ENCODE measurements at regions not wholly inside any gene's neighbourhood (a gene's known extent, or its start where the extent isn't known, plus 50 kb on each side); places are given as distances from the start of the nearest gene placed in this dataset.

- no peaks in the 10 kb centered on the region for H3K36me3 ChIP-seq (ENCODE audit: control insufficient read depth, insufficient read depth, low read length)
- no peaks in the 10 kb centered on the region for H3K27me3 ChIP-seq (ENCODE audit: control insufficient read depth, insufficient read depth, low read length)
- H3K4me3 ChIP-seq (ENCODE audit: low read depth, low read length), result no peak overlapping the region
- no peak for TF ChIP-seq CTCF (IDR thresholded peaks at IDR 0.05; ENCODE audit: insufficient read depth, low read length, poor library complexity, severe bottlenecking)
- DNase-seq (ENCODE audit: low read depth), result no peak
Measured at GRCh38 chr7:69318794-69319193, 279.5 kb upstream of the AUTS2 start.

GRCh38 chr7:69328516-69328915 lies 269.8 kb upstream of the AUTS2 start:
- TF ChIP-seq CTCF (IDR thresholded peaks at IDR 0.05; ENCODE audit: insufficient read depth, low read length, poor library complexity, severe bottlenecking), result no peak

GRCh38 chr7:69334701-69335100 lies 263.6 kb upstream of the AUTS2 start:
- no peak for TF ChIP-seq CTCF (IDR thresholded peaks at IDR 0.05; ENCODE audit: insufficient read depth, low read length, poor library complexity, severe bottlenecking)
- DNase-seq (ENCODE audit: low read depth), result no peak
- no peaks in the 10 kb centered on the region for H3K27me3 ChIP-seq (ENCODE audit: control insufficient read depth, insufficient read depth, low read length)
- H3K4me3 ChIP-seq (ENCODE audit: low read depth, low read length), result no peak overlapping the region
- no peaks in the 10 kb centered on the region for H3K36me3 ChIP-seq (ENCODE audit: control insufficient read depth, insufficient read depth, low read length)

More at GRCh38 chr7:69328516-69328915, 269.8 kb upstream of the AUTS2 start:
- Histone ChIP-seq H3K36me3 (ENCODE audit: control insufficient read depth, insufficient read depth, low read length) (no peaks in the 10 kb centered on the region), H3K4me3 (ENCODE audit: low read depth, low read length) (no peak overlapping the region), H3K27me3 (ENCODE audit: control insufficient read depth, insufficient read depth, low read length) (no peaks in the 10 kb centered on the region)
- DNase-seq (ENCODE audit: low read depth), result no peak

- TF ChIP-seq CTCF (IDR thresholded peaks at IDR 0.05; ENCODE audit: insufficient read depth, low read length, poor library complexity, severe bottlenecking), result no peak
- no peaks in the 10 kb centered on the region for H3K36me3 ChIP-seq (ENCODE audit: control insufficient read depth, insufficient read depth, low read length)
- no peak for DNase-seq (ENCODE audit: low read depth)
- H3K4me3 ChIP-seq (ENCODE audit: low read depth, low read length), result no peak overlapping the region
- H3K27me3 ChIP-seq (ENCODE audit: control insufficient read depth, insufficient read depth, low read length), result no peaks in the 10 kb centered on the region
Measured at GRCh38 chr7:69335331-69335730, 262.9 kb upstream of the AUTS2 start.

- no peak for TF ChIP-seq CTCF (IDR thresholded peaks at IDR 0.05; ENCODE audit: insufficient read depth, low read length, poor library complexity, severe bottlenecking)
- Histone ChIP-seq H3K27me3 (ENCODE audit: control insufficient read depth, insufficient read depth, low read length) (no peaks in the 10 kb centered on the region), H3K4me3 (ENCODE audit: low read depth, low read length) (no peak overlapping the region), H3K36me3 (ENCODE audit: control insufficient read depth, insufficient read depth, low read length) (no peaks in the 10 kb centered on the region)
- no peak for DNase-seq (ENCODE audit: low read depth)
Measured at GRCh38 chr7:69336976-69337375, 261.3 kb upstream of the AUTS2 start.

GRCh38 chr7:69338144-69338543 lies 260.1 kb upstream of the AUTS2 start:
- Histone ChIP-seq H3K4me3 (ENCODE audit: low read depth, low read length) (no peak overlapping the region), H3K36me3 (ENCODE audit: control insufficient read depth, insufficient read depth, low read length) (no peaks in the 10 kb centered on the region), H3K27me3 (ENCODE audit: control insufficient read depth, insufficient read depth, low read length) (no peaks in the 10 kb centered on the region)
- no peak for TF ChIP-seq CTCF (IDR thresholded peaks at IDR 0.05; ENCODE audit: insufficient read depth, low read length, poor library complexity, severe bottlenecking)
- DNase-seq (ENCODE audit: low read depth), result no peak
